Keratinocyte (primary cell): ENCODE measurements at regions not wholly inside any gene's neighbourhood (a gene's known extent, or its start where the extent isn't known, plus 50 kb on each side); places are given as distances from the start of the nearest gene placed in this dataset.
"Not testable (repeated sequence)": the region's sequence is repeated elsewhere in the genome, so short reads cannot be mapped to it uniquely, and the experiment has no call there.

ENCODE experiments used
- DNase-seq: peaks from one replicate; pipeline ENCODE4 v3.0.0-alpha.2; 2011; ENCODE audit warnings: low read depth, missing footprints, low spot score
- FAIRE-seq: peaks from 2 replicates; lab custom pipeline; 2011; peaks lifted over from hg19 to GRCh38; lab: Jason Lieb, UNC
- H2AFZ ChIP-seq: 2 replicates; pipeline ENCODE4 v1.6.0; 2012; ENCODE audit warnings: low read length, control low read depth, inconsistent platforms; ENCODE audit not compliant: control insufficient read depth
- H3K27ac ChIP-seq: 2 replicates; pipeline ENCODE4 v1.5.1; 2011; ENCODE audit warnings: low read length; ENCODE audit not compliant: control insufficient read depth, insufficient read depth
- H3K27me3 ChIP-seq: 3 replicates; pipeline ENCODE4 v1.6.0; 2011; ENCODE audit warnings: low read length; ENCODE audit not compliant: control insufficient read depth, insufficient read depth; ENCODE audit errors: extremely low read depth
- H3K36me3 ChIP-seq, 2 experiments: 2 replicates in 1 of 2; 3 replicates in 1 of 2; pipeline ENCODE4 v1.5.1; 2011; ENCODE audit warnings: low read length in 2 of 2, mild to moderate bottlenecking in 1 of 2; ENCODE audit not compliant: control insufficient read depth in 2 of 2, insufficient read depth in 2 of 2; ENCODE audit errors: extremely low read depth in 1 of 2
- H3K4me1 ChIP-seq: 3 replicates; pipeline ENCODE4 v1.5.1; 2011; ENCODE audit warnings: low read length; ENCODE audit not compliant: control insufficient read depth, insufficient read depth; ENCODE audit errors: extremely low read depth
- H3K4me2 ChIP-seq: 3 replicates; pipeline ENCODE4 v1.6.0; 2011; ENCODE audit warnings: low read depth, low read length; ENCODE audit not compliant: control insufficient read depth, insufficient read depth; ENCODE audit errors: extremely low read depth
- H3K4me3 ChIP-seq, 3 experiments: fragments of 200-600 bp in 1 of 3; sonication (generic) in 1 of 3; 2 replicates in 2 of 3; 3 replicates in 1 of 3; pipeline ENCODE4 v1.5.1; 2011 to 2016; ENCODE audit warnings: low read length in 3 of 3, mild to moderate bottlenecking in 3 of 3, control low read depth in 2 of 3, inconsistent platforms in 1 of 3, low read depth in 1 of 3, mixed read lengths in 1 of 3, mixed run types in 1 of 3, moderate library complexity in 1 of 3; ENCODE audit not compliant: control insufficient read depth in 2 of 3, insufficient read depth in 2 of 3; ENCODE audit errors: extremely low read depth in 1 of 3
- H3K79me2 ChIP-seq: 2 replicates; pipeline ENCODE4 v1.6.0; 2012; ENCODE audit warnings: low read length; ENCODE audit not compliant: control insufficient read depth, insufficient read depth
- H3K9ac ChIP-seq: 3 replicates; pipeline ENCODE4 v1.6.0; 2011; ENCODE audit warnings: low read length; ENCODE audit not compliant: control insufficient read depth, insufficient read depth; ENCODE audit errors: extremely low read depth
- H3K9me1 ChIP-seq: 3 replicates; pipeline ENCODE4 v1.6.0; 2011; ENCODE audit warnings: low read length; ENCODE audit not compliant: control insufficient read depth, insufficient read depth; ENCODE audit errors: extremely low read depth
- H3K9me3 ChIP-seq: 2 replicates; pipeline ENCODE4 v1.5.1; 2012; ENCODE audit warnings: low read depth, low read length; ENCODE audit not compliant: control insufficient read depth
- H4K20me1 ChIP-seq: 3 replicates; pipeline ENCODE4 v1.6.0; 2011; ENCODE audit warnings: low read length; ENCODE audit not compliant: control insufficient read depth, insufficient read depth; ENCODE audit errors: extremely low read depth
- EZH2 ChIP-seq: IDR thresholded peaks from one replicate; pipeline ENCODE4 v1.6.1; 2012; ENCODE audit warnings: inconsistent platforms, mild to moderate bottlenecking, low read length, moderate library complexity
- dilution Hi-C: fragments of 300-500 bp; cut with MboI; formaldehyde crosslinking; loops from one replicate; pipeline ENCODE4 v1.7.0; 2020; ENCODE audit warnings: low sequenced_read_pairs; ENCODE audit not compliant: extremely low pct_ligation_motif_present
- TF ChIP-seq, protein P1 (sequence below), 3 experiments: IDR thresholded peaks in 1 of 3; conservative IDR thresholded peaks in 1 of 3; optimal IDR thresholded peaks in 1 of 3; 2 replicates in 2 of 3; 3 replicates in 1 of 3; pipeline versions ENCODE3 to v1.5.1; 2011; ENCODE audit warnings: low read length in 3 of 3, mild to moderate bottlenecking in 3 of 3, moderate library complexity in 2 of 3, control low read depth in 1 of 3, inconsistent platforms in 1 of 3; ENCODE audit not compliant: insufficient read depth in 2 of 3; ENCODE audit errors: extremely low read depth in 1 of 3

DNA sequence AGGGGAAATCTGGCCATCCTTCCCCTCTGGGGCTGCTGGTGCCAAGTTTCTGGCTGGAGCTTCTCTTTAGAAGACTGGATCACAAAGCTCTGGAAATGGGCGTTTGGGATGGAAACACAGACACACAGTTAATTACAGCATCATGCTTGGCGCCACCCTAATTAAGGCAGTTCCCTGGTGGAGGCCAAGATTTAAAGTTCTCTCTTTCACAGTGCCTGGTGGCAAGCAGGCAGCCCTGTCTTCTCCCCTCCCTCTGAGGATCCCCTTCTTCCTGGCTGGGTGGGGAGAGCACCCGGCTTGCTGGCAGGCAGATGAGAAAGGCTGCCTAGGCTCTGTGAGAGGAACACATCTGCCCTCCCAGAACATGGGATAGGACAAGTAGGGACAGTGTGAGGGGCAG is 59.0 kb upstream of the NKD1 start:
- Histone ChIP-seq H3K27me3 (peaks cover 3% of the 10 kb centered on the region), H2AFZ (no peak overlapping the region), H3K4me1 (no peaks in the 10 kb centered on the region), H3K79me2 (no peaks in the 10 kb centered on the region), H3K9me3 (no peaks in the 10 kb centered on the region), H4K20me1 (no peaks in the 10 kb centered on the region), H3K36me3 (no peaks in the 10 kb centered on the region), H3K4me2 (no peak overlapping the region), H3K9ac (no peak overlapping the region), H3K9me1 (no peaks in the 10 kb centered on the region), H3K27ac (no peak overlapping the region), H3K4me3 (no peak overlapping the region)
- FAIRE-seq (no peak), DNase-seq (no peak)
- dilution Hi-C loops: no loop called here
- TF ChIP-seq EZH2: no peak
- TF ChIP-seq, protein P1, sequence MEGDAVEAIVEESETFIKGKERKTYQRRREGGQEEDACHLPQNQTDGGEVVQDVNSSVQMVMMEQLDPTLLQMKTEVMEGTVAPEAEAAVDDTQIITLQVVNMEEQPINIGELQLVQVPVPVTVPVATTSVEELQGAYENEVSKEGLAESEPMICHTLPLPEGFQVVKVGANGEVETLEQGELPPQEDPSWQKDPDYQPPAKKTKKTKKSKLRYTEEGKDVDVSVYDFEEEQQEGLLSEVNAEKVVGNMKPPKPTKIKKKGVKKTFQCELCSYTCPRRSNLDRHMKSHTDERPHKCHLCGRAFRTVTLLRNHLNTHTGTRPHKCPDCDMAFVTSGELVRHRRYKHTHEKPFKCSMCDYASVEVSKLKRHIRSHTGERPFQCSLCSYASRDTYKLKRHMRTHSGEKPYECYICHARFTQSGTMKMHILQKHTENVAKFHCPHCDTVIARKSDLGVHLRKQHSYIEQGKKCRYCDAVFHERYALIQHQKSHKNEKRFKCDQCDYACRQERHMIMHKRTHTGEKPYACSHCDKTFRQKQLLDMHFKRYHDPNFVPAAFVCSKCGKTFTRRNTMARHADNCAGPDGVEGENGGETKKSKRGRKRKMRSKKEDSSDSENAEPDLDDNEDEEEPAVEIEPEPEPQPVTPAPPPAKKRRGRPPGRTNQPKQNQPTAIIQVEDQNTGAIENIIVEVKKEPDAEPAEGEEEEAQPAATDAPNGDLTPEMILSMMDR (optimal IDR thresholded peaks at IDR 0.05 in 1 of 3, IDR thresholded peaks at IDR 0.05 in 1 of 3, conservative IDR thresholded peaks at IDR 0.05 in 1 of 3; ENCODE audit: extremely low read depth in 1 of 3, insufficient read depth in 2 of 3, low read length in 3 of 3): no peak

DNA sequence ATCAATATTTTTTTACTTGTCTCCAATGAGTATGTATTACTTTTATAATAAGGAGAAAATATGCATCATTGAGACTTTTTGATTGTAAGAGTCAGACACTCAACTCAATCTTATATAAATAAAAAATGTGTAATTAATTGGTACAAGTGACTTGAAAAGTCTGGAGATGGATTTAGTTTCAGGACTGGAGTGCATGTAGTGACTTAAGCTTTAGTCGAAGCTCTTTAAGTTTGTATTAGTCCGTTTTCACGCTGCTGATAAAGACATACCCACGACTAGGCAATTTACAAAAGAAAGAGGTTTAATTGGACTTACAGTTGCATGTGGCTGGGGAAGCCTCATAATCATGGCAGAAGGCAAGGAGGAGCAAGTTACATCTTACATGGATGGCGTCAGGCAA is 60.7 kb upstream of the NKD1 start:
- dilution Hi-C loops: no loop called here
- no peak overlapping the region for H2AFZ ChIP-seq

DNA sequence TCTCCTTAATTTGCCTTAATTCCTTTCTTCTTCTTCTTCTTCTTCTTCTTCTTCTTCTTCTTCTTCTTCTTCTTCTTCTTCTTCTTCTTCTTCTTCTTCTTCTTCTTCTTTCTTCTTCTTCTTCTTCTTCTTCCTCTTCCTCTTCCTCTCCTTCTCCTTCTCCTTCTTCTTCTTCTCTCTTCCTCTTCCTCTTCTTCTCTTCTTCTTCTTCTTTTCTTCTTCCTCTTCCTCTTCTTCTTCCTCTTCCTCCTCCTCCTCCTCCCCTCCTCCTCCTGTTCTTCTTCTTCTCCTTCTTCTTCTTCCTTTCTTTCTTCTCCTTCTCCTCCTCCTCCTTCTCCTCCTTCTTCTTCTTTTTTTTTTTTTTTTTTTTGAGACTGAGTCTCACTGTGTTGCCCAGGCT is 62.0 kb upstream of the NKD1 start:
- H3K36me3 ChIP-seq, H3K79me2 ChIP-seq, H3K4me3 ChIP-seq, dilution Hi-C loops, H3K9ac ChIP-seq, H3K27me3 ChIP-seq, FAIRE-seq, H3K9me3 ChIP-seq, H3K9me1 ChIP-seq, H4K20me1 ChIP-seq, DNase-seq, H3K4me2 ChIP-seq, H3K27ac ChIP-seq, H2AFZ ChIP-seq, H3K4me1 ChIP-seq: not testable (repeated sequence)

More for the DNA sequence above, 60.7 kb upstream of the NKD1 start:
- Histone ChIP-seq H3K4me3 (no peak overlapping the region), H3K27me3 (peaks cover 3% of the 10 kb centered on the region), H3K9me3 (no peaks in the 10 kb centered on the region), H3K36me3 (no peaks in the 10 kb centered on the region), H3K4me1 (no peaks in the 10 kb centered on the region), H3K27ac (no peak overlapping the region), H3K9me1 (no peaks in the 10 kb centered on the region), H3K4me2 (no peak overlapping the region), H4K20me1 (no peaks in the 10 kb centered on the region), H3K9ac (no peak overlapping the region), H3K79me2 (no peaks in the 10 kb centered on the region)
- TF ChIP-seq EZH2: no peak
- TF ChIP-seq, protein P1 (optimal IDR thresholded peaks at IDR 0.05 in 1 of 3, IDR thresholded peaks at IDR 0.05 in 1 of 3, conservative IDR thresholded peaks at IDR 0.05 in 1 of 3; ENCODE audit: extremely low read depth in 1 of 3, insufficient read depth in 2 of 3, low read length in 3 of 3): no peak
- DNase-seq: no peak
- FAIRE-seq: no peak
